Spleen (tissue), 7 donors: ENCODE measurements at regions not wholly inside any gene's neighbourhood (a gene's known extent, or its start where the extent isn't known, plus 50 kb on each side); places are given as distances from the start of the nearest gene placed in this dataset.

Source experiments
- POLR2AphosphoS5 ChIP-seq, 3 donors: sonication (generic); formaldehyde crosslinking; IDR thresholded peaks; one replicate each; pipeline ENCODE4 v1.5.1; 2017; ENCODE audit warnings: antibody characterized with exemption in 3 of 3
- TF ChIP-seq, protein P1 (sequence below), 11 experiments: fragments of 200-600 bp in 7 of 11; fragments of 450-650 bp in 4 of 11; sonication (generic) in 4 of 11; IDR thresholded peaks in 8 of 11; conservative IDR thresholded peaks in 3 of 11; 1 replicate in 7 of 11; 2 replicates in 4 of 11; pipeline versions ENCODE4 v1.4.0 to v1.8.0; 2016 to 2021; ENCODE audit warnings: antibody characterized with exemption in 11 of 11, inconsistent platforms in 4 of 11, mild to moderate bottlenecking in 1 of 11
- donor health status: DM: no; HTN: no; CAD: no; lungs with moderate emphysema.
- donor health status: DM: no; HTN: no; CAD: no.
- donor health status: DM: no; HTN: no; CAD: no.

DNA sequence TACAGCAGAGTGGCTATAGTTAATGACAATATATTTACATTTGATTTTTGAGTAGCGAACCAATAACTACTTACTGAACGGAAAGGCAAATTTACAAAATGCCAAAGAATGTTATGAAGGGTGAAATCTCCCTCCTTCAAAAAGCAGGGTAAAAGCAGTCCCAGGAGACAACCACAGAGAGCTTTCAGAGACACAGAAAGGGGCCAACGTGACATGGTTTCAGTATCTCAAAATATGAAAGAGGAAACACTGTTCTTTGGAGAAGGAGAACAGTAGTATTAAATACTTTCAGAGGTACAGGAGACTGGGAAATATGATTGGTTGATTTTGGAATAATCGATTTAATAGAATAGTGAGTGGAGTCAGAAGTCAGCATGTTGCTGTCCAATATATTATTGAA, 52.3 kb upstream of the ROBO1 start:
- TF ChIP-seq, protein P1, sequence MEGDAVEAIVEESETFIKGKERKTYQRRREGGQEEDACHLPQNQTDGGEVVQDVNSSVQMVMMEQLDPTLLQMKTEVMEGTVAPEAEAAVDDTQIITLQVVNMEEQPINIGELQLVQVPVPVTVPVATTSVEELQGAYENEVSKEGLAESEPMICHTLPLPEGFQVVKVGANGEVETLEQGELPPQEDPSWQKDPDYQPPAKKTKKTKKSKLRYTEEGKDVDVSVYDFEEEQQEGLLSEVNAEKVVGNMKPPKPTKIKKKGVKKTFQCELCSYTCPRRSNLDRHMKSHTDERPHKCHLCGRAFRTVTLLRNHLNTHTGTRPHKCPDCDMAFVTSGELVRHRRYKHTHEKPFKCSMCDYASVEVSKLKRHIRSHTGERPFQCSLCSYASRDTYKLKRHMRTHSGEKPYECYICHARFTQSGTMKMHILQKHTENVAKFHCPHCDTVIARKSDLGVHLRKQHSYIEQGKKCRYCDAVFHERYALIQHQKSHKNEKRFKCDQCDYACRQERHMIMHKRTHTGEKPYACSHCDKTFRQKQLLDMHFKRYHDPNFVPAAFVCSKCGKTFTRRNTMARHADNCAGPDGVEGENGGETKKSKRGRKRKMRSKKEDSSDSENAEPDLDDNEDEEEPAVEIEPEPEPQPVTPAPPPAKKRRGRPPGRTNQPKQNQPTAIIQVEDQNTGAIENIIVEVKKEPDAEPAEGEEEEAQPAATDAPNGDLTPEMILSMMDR (IDR thresholded peaks at IDR 0.05 in 8 of 11, conservative IDR thresholded peaks at IDR 0.05 in 3 of 11) = no peak
- no peak for TF ChIP-seq POLR2AphosphoS5 (IDR thresholded peaks at IDR 0.05)
